Coronary artery (tissue), 2 donors: ENCODE measurements at regions not wholly inside any gene's neighbourhood (a gene's known extent, or its start where the extent isn't known, plus 50 kb on each side); places are given as distances from the start of the nearest gene placed in this dataset.

ENCODE experiments used
- DNase-seq: peaks from one replicate; pipeline ENCODE4 v3.0.0-alpha.2; 2017; ENCODE audit warnings: low spot score
- H3K27ac ChIP-seq, 2 donors: fragments of 200-600 bp; sonication (generic); one replicate each; pipeline ENCODE4 v1.5.1; 2016 to 2019
- H3K4me3 ChIP-seq: fragments of 200-600 bp; sonication (generic); 2 replicates; pipeline ENCODE4 v1.5.1; 2016; ENCODE audit warnings: mild to moderate bottlenecking, moderate library complexity
- TF ChIP-seq, protein P1 (sequence below): fragments of 200-600 bp; sonication (generic); IDR thresholded peaks from one replicate; pipeline ENCODE4 v1.5.1; 2019; ENCODE audit warnings: antibody characterized with exemption

DNA sequence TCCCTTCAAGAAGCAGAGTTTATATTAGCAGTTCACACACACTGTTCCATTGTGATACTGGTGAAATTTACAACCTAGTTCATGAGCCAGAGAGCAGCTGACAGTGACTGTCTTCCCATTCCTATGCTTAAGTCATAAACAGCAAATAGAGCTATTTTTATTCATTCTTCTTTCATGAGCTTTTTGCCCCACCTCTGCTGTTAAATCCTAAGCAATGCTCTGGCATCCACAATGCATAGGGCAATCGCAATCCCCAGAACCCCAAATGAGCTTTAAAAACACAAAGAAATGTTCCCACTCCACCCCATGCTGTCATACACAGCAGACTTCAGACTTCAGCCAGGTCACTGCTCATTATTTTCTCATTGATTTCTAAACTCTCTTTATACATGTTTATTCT lies 307.5 kb downstream of the ETS1 start:
- TF ChIP-seq, protein P1, sequence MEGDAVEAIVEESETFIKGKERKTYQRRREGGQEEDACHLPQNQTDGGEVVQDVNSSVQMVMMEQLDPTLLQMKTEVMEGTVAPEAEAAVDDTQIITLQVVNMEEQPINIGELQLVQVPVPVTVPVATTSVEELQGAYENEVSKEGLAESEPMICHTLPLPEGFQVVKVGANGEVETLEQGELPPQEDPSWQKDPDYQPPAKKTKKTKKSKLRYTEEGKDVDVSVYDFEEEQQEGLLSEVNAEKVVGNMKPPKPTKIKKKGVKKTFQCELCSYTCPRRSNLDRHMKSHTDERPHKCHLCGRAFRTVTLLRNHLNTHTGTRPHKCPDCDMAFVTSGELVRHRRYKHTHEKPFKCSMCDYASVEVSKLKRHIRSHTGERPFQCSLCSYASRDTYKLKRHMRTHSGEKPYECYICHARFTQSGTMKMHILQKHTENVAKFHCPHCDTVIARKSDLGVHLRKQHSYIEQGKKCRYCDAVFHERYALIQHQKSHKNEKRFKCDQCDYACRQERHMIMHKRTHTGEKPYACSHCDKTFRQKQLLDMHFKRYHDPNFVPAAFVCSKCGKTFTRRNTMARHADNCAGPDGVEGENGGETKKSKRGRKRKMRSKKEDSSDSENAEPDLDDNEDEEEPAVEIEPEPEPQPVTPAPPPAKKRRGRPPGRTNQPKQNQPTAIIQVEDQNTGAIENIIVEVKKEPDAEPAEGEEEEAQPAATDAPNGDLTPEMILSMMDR: no peak
- DNase-seq: no peak
- Histone ChIP-seq H3K27ac (no peak overlapping the region), H3K4me3 (no peak overlapping the region)

DNA sequence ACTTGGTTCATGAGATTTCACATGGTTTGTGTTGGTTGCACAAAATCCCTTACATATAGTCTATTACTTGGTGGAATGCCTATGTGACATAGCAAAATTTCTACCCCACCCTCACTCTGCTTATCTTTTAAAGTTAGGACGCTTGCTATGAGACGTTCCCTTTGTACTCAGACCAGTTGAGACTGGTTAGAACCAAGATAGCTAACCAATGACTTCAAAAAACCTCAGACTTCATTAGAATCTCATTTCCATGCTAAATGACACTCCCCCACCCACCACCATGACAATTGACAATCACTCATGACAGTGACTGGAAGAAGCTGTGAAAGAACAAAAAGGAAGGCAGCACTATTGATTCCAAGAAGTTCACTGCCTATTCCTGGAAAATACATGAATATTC lies 313.6 kb downstream of the ETS1 start:
- Histone ChIP-seq H3K27ac (no peak overlapping the region), H3K4me3 (no peak overlapping the region)
- TF ChIP-seq, protein P1: no peak
- DNase-seq: no peak

DNA sequence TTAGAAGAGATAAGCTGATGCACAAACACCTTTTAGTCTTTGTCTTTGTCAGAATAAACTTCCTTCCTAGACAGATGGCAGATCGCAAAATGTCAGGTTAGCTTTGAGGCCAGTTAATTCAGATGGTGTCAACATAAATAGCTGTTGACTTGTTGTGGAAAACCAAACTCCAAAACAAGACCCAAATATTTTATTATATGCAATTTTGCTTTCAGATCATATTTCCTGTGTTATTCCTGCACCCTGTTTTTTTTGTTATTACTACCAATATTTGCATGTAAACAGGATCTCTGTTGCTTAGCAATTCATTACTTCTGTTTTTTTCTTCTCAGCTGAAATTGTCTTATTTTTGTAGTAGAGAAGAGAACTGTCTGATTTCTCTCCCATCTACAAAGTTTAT lies 316.0 kb downstream of the ETS1 start:
- Histone ChIP-seq H3K4me3 (no peak overlapping the region), H3K27ac (no peak overlapping the region)
- TF ChIP-seq, protein P1: no peak
- no peak for DNase-seq

DNA sequence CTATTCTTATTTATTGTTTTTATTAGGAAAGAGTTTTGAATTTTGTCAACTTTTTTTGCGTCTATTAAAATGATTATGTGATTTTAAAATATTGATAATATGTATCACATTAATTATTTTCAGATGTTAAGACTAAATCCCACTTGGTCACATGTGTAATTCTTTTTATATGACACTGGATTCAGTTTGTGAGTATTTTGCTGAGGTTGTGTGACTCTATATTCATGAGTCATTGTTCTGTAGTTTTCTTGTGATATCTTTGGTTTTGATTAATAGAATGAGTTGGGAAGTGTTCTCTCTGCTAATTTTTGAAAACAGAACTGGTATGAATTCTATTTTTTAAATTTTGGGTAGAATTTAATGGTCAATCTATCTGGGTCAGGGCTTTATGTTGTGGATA lies 317.9 kb downstream of the ETS1 start:
- no peak for DNase-seq

DNA sequence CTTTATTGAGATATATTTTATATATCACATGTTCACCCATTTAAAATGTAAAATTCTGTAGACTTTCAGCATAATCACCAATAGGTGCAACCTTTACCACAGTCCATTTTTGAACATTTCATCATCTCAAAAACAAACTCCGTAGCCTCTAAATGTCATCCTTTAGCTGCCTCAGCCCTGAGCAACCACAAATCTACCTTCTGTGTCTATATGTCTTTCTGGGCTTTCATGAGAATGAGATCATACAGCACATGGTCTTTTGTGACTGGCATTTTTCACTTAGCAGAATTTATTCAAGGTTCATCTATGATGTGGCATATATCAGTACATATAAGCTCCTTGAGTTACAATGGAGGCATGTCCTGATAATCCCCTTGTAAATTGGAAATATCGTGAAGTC lies 320.5 kb downstream of the ETS1 start:
- TF ChIP-seq, protein P1: no peak
- H3K4me3 ChIP-seq: no peak overlapping the region
- DNase-seq: no peak
- no peak overlapping the region for H3K27ac ChIP-seq

More for the DNA sequence above, 317.9 kb downstream of the ETS1 start:
- Histone ChIP-seq H3K27ac (no peak overlapping the region), H3K4me3 (no peak overlapping the region)
- TF ChIP-seq, protein P1: no peak

DNA sequence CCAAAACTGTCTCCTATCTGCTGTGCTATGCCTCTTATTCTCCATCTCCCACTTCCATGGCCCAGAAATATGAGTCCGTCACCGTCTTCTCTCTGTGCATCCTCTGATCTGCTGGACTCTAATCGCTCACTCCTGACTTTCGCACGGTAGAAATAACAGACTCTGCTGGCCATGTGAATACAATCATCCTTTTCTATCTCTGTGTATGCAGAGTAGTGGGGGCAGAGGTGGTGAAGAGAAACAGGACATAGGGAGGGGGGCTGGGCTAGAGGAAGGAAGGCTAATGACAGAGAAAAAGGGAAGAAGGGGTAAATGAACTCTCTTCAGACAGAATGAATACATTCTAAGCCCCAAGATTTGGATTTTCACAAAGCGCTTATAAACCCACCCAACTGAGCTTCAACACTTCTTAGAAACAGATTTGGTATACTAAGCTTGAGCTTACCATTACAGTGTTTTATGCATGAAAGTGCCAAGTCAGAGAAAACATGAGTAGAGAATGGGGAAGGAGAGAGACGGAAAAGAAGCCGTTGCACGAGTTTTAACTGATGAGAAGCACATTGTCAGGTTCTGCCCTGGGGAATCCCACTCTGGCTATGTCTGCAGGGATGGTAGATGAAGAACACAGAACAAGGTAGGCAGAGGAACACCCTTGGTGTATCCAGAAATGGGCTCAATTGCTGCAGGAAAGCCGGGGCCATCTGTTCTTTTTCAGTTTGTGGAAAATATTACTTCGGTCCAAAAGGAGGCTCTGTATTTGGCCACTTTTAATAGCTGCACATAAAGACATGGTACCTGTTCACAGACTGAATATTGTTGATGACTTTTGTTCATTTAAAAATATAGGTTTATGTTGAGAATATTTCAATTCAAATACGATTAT lies 324.7 kb downstream of the ETS1 start:
- Histone ChIP-seq H3K27ac (no peak overlapping the region), H3K4me3 (no peak overlapping the region)
- TF ChIP-seq, protein P1: no peak
- no peak for DNase-seq

DNA sequence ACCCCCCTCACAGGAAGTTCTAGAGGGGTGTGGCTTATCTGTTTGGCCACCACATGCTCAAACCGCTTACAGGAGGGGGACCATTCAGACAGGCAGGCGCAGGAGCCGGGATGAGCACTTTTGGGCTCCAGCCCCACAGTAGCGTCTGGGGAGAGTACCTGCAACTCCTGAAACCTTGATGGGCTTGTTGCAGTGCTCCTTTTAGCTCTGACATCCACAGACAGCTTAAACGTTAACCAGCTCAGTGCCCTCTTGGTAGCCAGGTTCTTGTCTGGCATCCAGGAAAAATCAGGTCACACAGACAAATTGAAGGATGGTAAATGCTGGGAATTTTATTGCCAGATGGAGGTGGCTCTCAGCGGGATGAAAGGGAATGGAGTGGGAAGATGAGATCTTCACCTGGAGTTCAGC lies 326.3 kb downstream of the ETS1 start:
- H3K4me3 ChIP-seq: no peak overlapping the region
- no peak for DNase-seq
- TF ChIP-seq, protein P1: no peak
- H3K27ac ChIP-seq: no peak overlapping the region
